B cell (primary cell): ENCODE measurements at regions not wholly inside any gene's neighbourhood (a gene's known extent, or its start where the extent isn't known, plus 50 kb on each side); places are given as distances from the start of the nearest gene placed in this dataset.

Experiments
- ATAC-seq: fragments of 200-7000 bp; cut with Tn5 transposase; one replicate; pipeline ENCODE4 v1.10.0; 2021; ENCODE audit warnings: low read depth, mild to moderate bottlenecking, moderate number of reproducible peaks, moderate library complexity
- CTCF ChIA-PET: fragments of 350-600 bp; sonication (Branson Sonifier 250); formaldehyde crosslinking; loops from one replicate; lab custom pipeline; 2021; ENCODE audit warnings: antibody characterized with exemption, inconsistent platforms; lab: Charles Lee
- POLR2A ChIA-PET: fragments of 350-600 bp; sonication (Branson Sonifier 250); formaldehyde crosslinking; loops from one replicate; lab custom pipeline; 2021; ENCODE audit warnings: antibody characterized with exemption; lab: Charles Lee
- DNase-seq: peaks from one replicate; pipeline ENCODE4 v3.0.0; 2013
- H2AFZ ChIP-seq: 2 replicates; pipeline ENCODE4 v1.6.1; 2012; ENCODE audit warnings: mild to moderate bottlenecking, low read depth, low read length; ENCODE audit not compliant: insufficient read depth, poor library complexity, severe bottlenecking
- H3K27ac ChIP-seq, 2 donors: 1 replicate in 1 of 2; 2 replicates in 1 of 2; pipeline ENCODE4 v1.5.1; 2012 to 2013; ENCODE audit warnings: low read length in 2 of 2, mild to moderate bottlenecking in 2 of 2, moderate library complexity in 1 of 2
- H3K27me3 ChIP-seq, 4 experiments: fragments of 200-600 bp in 1 of 4; sonication (generic) in 1 of 4; replicated peaks in 1 of 4; 1 replicate in 2 of 4; 2 replicates in 2 of 4; pipeline versions ENCODE4 v1.6.1 to v1.7.0; 2013 to 2016; ENCODE audit warnings: low read length in 3 of 4, mild to moderate bottlenecking in 2 of 4, mixed read lengths in 1 of 4, moderate library complexity in 1 of 4; ENCODE audit not compliant: insufficient read depth in 4 of 4, control insufficient read depth in 3 of 4; ENCODE audit errors: control extremely low read depth in 1 of 4
- H3K36me3 ChIP-seq, 2 experiments: replicated peaks in 1 of 2; 1 replicate in 1 of 2; 2 replicates in 1 of 2; pipeline versions ENCODE4 v1.6.1 to v1.7.1; 2013; ENCODE audit warnings: low read length in 1 of 2; ENCODE audit not compliant: insufficient read depth in 2 of 2, control insufficient read depth in 1 of 2; ENCODE audit errors: control extremely low read depth in 1 of 2, extremely low read depth in 1 of 2
- H3K4me1 ChIP-seq, 2 donors: fragments of 200-600 bp in 1 of 2; sonication (generic) in 1 of 2; 1 replicate in 1 of 2; 2 replicates in 1 of 2; pipeline versions ENCODE4 v1.5.1 to v1.6.1; 2013 to 2017; ENCODE audit warnings: low read length in 2 of 2; ENCODE audit not compliant: control insufficient read depth in 2 of 2, insufficient read depth in 2 of 2
- H3K4me2 ChIP-seq: replicated peaks from 2 replicates; pipeline ENCODE3; 2012; ENCODE audit warnings: mild to moderate bottlenecking, low read depth, low read length; ENCODE audit not compliant: poor library complexity, severe bottlenecking
- H3K4me3 ChIP-seq, 5 experiments: fragments of 200-600 bp in 1 of 5; sonication (generic) in 1 of 5; 1 replicate in 3 of 5; 2 replicates in 2 of 5; pipeline versions ENCODE4 v1.5.1 to v1.7.0; 2011 to 2016; ENCODE audit warnings: low read length in 4 of 5, mild to moderate bottlenecking in 4 of 5, low read depth in 2 of 5, control low read depth in 1 of 5, moderate library complexity in 1 of 5; ENCODE audit not compliant: insufficient read depth in 1 of 5; ENCODE audit errors: control extremely low read depth in 1 of 5, extremely low read depth in 1 of 5
- H3K79me2 ChIP-seq: fragments of 200-600 bp; sonication (generic); one replicate; pipeline ENCODE4 v1.6.0; 2016; ENCODE audit warnings: low read length; ENCODE audit not compliant: control insufficient read depth, insufficient read depth
- H3K9ac ChIP-seq: fragments of 200-600 bp; sonication (generic); 2 replicates; pipeline ENCODE4 v1.6.1; 2017; ENCODE audit warnings: mild to moderate bottlenecking, low read length, moderate library complexity
- H3K9me3 ChIP-seq, 3 donors: one replicate each; pipeline versions ENCODE4 v1.6.1 to v1.7.1; 2013; ENCODE audit warnings: low read length in 2 of 3; ENCODE audit not compliant: control insufficient read depth in 2 of 3, insufficient read depth in 1 of 3; ENCODE audit errors: control extremely low read depth in 1 of 3
- H4K20me1 ChIP-seq: 2 replicates; pipeline ENCODE4 v1.6.0; 2012; ENCODE audit warnings: mild to moderate bottlenecking, low read length; ENCODE audit not compliant: insufficient read depth, control insufficient read depth, poor library complexity, severe bottlenecking
- H3K27ac Mint-ChIP-seq: one replicate; pipeline ENCODE4 v1.8.0; 2021; ENCODE audit warnings: mixed read lengths
- H3K27me3 Mint-ChIP-seq: one replicate; pipeline ENCODE4 v1.8.0; 2021; ENCODE audit warnings: mixed read lengths
- H3K4me1 Mint-ChIP-seq: one replicate; pipeline ENCODE4 v1.8.0; 2021; ENCODE audit warnings: mixed read lengths
- H3K4me3 Mint-ChIP-seq: one replicate; pipeline ENCODE4 v1.8.0; 2021; ENCODE audit warnings: mixed read lengths
- H3K9me3 Mint-ChIP-seq: one replicate; pipeline ENCODE4 v1.8.0; 2022; ENCODE audit warnings: mixed read lengths; ENCODE audit not compliant: insufficient read depth
- CTCF ChIP-seq: fragments of 200-600 bp; IDR thresholded peaks from one replicate; pipeline ENCODE4 v1.8.0; 2022; ENCODE audit warnings: antibody characterized with exemption, mild to moderate bottlenecking
- EZH2 ChIP-seq: IDR thresholded peaks from 2 replicates; pipeline ENCODE4 v1.6.1; 2012; ENCODE audit warnings: borderline replicate concordance, low read depth, mild to moderate bottlenecking, moderate library complexity, low read length; ENCODE audit not compliant: insufficient read depth, poor library complexity, severe bottlenecking
- WGBS: methylation state at CpG from one replicate; pipeline ENCODE4 v1.1.5; 2013; ENCODE audit warnings: missing lambda C conversion rate; ENCODE audit not compliant: insufficient coverage; 5-methylcytosine and 5-hydroxymethylcytosine counted together
- intact Hi-C: fragments of 100-400 bp; cut with micrococcal nuclease; formaldehyde crosslinking; loops from one replicate; pipeline ENCODE4 v1.10.0; 2022

- no peaks in the 10 kb centered on the region for H4K20me1 ChIP-seq
Measured at GRCh38 chr4:102447413-102447812, 53.7 kb upstream of the NFKB1 start.

More at GRCh38 chr4:102447413-102447812, 53.7 kb upstream of the NFKB1 start:
- Histone ChIP-seq H3K4me3 (no peak overlapping the region), H3K36me3 (no peaks in the 10 kb centered on the region), H3K27me3 (no peaks in the 10 kb centered on the region), H3K27ac (no peak overlapping the region), H2AFZ (no peak overlapping the region), H3K9ac (no peak overlapping the region), H3K79me2 (no peaks in the 10 kb centered on the region), H3K4me1 (no peaks in the 10 kb centered on the region), H3K9me3 (no peaks in the 10 kb centered on the region), H3K4me2 (no peak overlapping the region)
- no peaks in the 10 kb centered on the region for H3K4me1 Mint-ChIP-seq
- intact Hi-C loops, result loop anchor here (5.0 kb wide), 1 partner anchor 55 kb away; the partner anchor contains the start of gene NFKB1
- CTCF ChIA-PET, result interaction anchor here (0.7 to 3.5 kb wide), 13 partner anchors 12 to 653 kb away, joined by 3 to 20 read pairs (median 5); partner anchors contain the start of gene BDH2
- H3K27ac Mint-ChIP-seq, result no peak overlapping the region
- H3K9me3 Mint-ChIP-seq, result no peaks in the 10 kb centered on the region
- no peaks in the 10 kb centered on the region for H3K27me3 Mint-ChIP-seq
- WGBS, result no CpG with 5 or more reads among the region's 4 CpGs
- no peak for TF ChIP-seq EZH2
- TF ChIP-seq CTCF, result no peak
- H3K4me3 Mint-ChIP-seq, result no peak overlapping the region
- no peak for DNase-seq
- POLR2A ChIA-PET, result no interaction called here
- ATAC-seq, result no peak
